ENCODE measurements at regions not wholly inside any gene's neighbourhood (a gene's known extent, or its start where the extent isn't known, plus 50 kb on each side); places are given as distances from the start of the nearest gene placed in this dataset.

DNA sequence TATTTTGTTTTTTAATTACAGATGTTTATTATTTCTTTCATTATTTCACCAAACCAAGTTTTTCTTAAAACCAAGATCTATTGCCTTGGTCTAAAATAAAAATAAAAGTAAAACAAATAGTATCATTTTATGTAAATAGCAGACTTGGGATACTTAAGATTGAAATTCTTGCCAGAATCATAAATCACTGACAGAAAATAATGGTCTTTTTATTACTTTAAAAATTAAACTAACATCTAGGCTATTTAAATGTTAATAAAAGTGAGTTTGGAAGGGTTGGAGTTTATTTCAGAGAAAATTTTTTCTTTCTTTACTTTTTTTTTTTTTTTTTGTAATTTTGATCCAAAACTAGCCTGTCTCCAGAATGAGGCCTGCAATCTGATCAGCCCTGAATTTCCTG lies 568.0 kb upstream of the IGFBP3 start (continued):
- TF ChIP-seq, protein P1, sequence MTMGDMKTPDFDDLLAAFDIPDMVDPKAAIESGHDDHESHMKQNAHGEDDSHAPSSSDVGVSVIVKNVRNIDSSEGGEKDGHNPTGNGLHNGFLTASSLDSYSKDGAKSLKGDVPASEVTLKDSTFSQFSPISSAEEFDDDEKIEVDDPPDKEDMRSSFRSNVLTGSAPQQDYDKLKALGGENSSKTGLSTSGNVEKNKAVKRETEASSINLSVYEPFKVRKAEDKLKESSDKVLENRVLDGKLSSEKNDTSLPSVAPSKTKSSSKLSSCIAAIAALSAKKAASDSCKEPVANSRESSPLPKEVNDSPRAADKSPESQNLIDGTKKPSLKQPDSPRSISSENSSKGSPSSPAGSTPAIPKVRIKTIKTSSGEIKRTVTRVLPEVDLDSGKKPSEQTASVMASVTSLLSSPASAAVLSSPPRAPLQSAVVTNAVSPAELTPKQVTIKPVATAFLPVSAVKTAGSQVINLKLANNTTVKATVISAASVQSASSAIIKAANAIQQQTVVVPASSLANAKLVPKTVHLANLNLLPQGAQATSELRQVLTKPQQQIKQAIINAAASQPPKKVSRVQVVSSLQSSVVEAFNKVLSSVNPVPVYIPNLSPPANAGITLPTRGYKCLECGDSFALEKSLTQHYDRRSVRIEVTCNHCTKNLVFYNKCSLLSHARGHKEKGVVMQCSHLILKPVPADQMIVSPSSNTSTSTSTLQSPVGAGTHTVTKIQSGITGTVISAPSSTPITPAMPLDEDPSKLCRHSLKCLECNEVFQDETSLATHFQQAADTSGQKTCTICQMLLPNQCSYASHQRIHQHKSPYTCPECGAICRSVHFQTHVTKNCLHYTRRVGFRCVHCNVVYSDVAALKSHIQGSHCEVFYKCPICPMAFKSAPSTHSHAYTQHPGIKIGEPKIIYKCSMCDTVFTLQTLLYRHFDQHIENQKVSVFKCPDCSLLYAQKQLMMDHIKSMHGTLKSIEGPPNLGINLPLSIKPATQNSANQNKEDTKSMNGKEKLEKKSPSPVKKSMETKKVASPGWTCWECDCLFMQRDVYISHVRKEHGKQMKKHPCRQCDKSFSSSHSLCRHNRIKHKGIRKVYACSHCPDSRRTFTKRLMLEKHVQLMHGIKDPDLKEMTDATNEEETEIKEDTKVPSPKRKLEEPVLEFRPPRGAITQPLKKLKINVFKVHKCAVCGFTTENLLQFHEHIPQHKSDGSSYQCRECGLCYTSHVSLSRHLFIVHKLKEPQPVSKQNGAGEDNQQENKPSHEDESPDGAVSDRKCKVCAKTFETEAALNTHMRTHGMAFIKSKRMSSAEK (CRISPR knock-in tag; IDR thresholded peaks at IDR 0.05; ENCODE audit: borderline replicate concordance) = no peak
- TF ChIP-seq JUN (CRISPR knock-in tag; IDR thresholded peaks at IDR 0.05) (no peak), ZNF416 (CRISPR knock-in tag; IDR thresholded peaks at IDR 0.05) (no peak), TEAD4 (CRISPR knock-in tag; IDR thresholded peaks at IDR 0.05) (no peak)
- TF ChIP-seq, protein P2, sequence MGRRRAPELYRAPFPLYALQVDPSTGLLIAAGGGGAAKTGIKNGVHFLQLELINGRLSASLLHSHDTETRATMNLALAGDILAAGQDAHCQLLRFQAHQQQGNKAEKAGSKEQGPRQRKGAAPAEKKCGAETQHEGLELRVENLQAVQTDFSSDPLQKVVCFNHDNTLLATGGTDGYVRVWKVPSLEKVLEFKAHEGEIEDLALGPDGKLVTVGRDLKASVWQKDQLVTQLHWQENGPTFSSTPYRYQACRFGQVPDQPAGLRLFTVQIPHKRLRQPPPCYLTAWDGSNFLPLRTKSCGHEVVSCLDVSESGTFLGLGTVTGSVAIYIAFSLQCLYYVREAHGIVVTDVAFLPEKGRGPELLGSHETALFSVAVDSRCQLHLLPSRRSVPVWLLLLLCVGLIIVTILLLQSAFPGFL (CRISPR knock-in tag; IDR thresholded peaks at IDR 0.05; ENCODE audit: borderline replicate concordance) = no peak

DNA sequence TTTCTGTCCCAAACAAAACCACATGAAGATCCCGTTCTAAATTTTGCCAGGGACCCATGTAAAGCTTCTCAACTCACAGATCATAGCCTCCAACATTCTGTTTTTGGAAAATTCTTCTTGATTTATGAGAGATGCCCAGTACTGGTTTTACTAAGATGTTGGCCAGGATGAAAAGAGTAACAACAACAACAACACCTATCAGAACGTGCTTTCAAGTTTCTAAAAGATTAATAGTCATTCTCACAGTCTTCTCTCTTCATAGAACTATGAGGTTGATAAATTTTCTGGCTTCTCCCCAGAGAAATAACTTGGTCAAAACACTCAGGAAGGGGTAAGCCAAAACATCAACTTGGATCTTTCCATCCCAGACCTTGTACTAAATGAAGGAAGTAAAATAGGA lies 567.5 kb upstream of the IGFBP3 start:
- TF ChIP-seq MXD4 (CRISPR knock-in tag; IDR thresholded peaks at IDR 0.05; ENCODE audit: borderline replicate concordance) = no peak
- TF ChIP-seq OVOL2 (CRISPR knock-in tag; IDR thresholded peaks at IDR 0.05; ENCODE audit: borderline replicate concordance) = no peak
- TF ChIP-seq, protein P3, sequence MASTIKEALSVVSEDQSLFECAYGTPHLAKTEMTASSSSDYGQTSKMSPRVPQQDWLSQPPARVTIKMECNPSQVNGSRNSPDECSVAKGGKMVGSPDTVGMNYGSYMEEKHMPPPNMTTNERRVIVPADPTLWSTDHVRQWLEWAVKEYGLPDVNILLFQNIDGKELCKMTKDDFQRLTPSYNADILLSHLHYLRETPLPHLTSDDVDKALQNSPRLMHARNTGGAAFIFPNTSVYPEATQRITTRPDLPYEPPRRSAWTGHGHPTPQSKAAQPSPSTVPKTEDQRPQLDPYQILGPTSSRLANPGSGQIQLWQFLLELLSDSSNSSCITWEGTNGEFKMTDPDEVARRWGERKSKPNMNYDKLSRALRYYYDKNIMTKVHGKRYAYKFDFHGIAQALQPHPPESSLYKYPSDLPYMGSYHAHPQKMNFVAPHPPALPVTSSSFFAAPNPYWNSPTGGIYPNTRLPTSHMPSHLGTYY (CRISPR knock-in tag; IDR thresholded peaks at IDR 0.05) = no peak
- TF ChIP-seq ZNF232 (CRISPR knock-in tag; IDR thresholded peaks at IDR 0.05) = no peak
- Mint-ChIP-seq H3K27ac (no peak overlapping the region), H3K36me3 (no peaks in the 10 kb centered on the region), H3K4me1 (no peaks in the 10 kb centered on the region), H3K27me3 (ENCODE audit: low read depth) (no peaks in the 10 kb centered on the region), H3K4me3 (no peak overlapping the region), H3K9me3 (peaks cover 4% of the 10 kb centered on the region; the same call in 1 of the 2 replicates)
- DNase-seq (ENCODE audit: low spot score) (no peak), ATAC-seq (no peak)
- POLR2A ChIA-PET = interaction anchor here (0.7 kb wide), 1 partner anchor 51 kb away, joined by 4 read pairs; no protein-coding TSS in a partner anchor
- CTCF ChIA-PET = no interaction called here

DNA sequence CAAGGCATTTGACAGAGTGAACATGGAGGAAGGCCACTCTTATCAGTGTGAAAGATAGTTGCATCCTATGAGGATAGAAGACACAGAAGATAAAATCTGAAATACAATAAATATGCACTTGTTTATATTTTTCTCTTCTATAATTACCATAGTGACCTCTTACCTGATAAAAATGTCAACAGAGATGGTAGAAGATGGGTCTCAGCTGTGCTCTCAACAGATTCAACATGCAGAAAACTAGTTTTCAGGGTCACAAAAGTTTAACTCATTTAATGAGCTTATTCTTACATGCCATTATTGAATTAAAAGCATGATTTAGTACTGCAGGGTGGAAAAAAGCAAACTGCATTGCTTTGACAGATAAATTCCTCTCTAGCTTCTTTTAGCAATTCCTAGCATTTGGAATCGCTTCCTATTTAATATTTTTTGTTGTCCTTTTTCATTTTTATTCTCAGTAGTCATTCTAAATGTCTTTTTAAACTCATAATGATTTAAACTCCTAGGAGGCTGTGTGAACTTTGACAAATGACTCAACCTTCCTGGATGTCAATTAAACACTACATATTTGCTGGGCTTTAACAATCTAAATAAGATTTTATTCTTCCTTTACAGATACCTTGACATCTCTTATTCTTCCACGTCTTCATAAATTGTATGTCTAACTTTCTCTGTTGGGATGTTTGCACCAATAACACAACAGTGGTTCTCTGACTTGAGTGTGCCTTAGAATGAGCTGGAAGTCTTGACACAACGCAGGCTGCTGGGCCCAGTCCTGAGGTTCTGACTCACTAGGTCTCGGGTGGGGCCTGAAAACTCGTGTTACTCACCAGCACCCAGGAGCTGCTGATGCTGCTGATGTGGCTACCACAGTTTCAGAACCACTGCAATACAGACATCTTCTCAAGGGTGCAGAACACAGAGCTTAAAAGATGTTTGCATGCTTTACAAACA lies 565.5 kb upstream of the IGFBP3 start:
- ATAC-seq = no peak
- ChIA-PET CTCF (no interaction called here), POLR2A (no interaction called here)
- DNase-seq (ENCODE audit: low spot score) = no peak
- H3K4me3 Mint-ChIP-seq = no peak overlapping the region
- no peaks in the 10 kb centered on the region for H3K36me3 Mint-ChIP-seq
- no peaks in the 10 kb centered on the region for H3K4me1 Mint-ChIP-seq
- no peak for TF ChIP-seq CREB1 (CRISPR knock-in tag; IDR thresholded peaks at IDR 0.05)
- TF ChIP-seq ZBTB21 (CRISPR knock-in tag; IDR thresholded peaks at IDR 0.05; ENCODE audit: borderline replicate concordance) = no peak
- H3K9me3 Mint-ChIP-seq = peaks cover 7% of the 10 kb centered on the region
- H3K27ac Mint-ChIP-seq = no peak overlapping the region
- H3K27me3 Mint-ChIP-seq (ENCODE audit: low read depth) = no peaks in the 10 kb centered on the region

DNA sequence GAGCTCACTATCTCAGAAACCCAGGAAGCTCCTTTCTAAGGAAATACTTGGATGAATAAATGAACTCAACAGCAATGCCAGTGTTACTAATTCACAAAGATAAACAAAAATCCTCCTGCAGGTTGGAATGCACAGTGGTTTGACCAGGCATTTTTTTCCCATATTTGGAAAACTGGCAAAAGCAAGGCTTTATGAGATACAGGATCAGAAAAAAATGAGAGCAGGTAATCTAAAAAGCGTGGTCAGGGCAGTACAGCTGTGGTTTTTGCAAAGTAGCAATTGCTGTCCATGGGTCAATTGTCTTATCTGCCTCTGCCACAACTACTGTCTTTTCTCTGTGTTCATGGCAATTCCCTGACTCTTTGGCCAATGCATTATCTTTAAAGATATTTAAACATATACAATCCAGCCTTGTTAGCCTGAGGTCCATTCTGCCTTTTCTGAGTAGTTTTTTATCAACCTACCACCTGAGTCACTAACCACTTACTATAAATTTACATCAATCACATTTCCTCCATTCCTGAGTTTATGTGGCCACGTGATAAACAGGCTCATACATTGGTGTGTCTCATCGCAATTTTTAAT lies 564.5 kb upstream of the IGFBP3 start:
- no peak for ATAC-seq
- CTCF ChIA-PET = no interaction called here

More for the DNA sequence above, 564.5 kb upstream of the IGFBP3 start:
- POLR2A ChIA-PET = no interaction called here
- H3K4me1 Mint-ChIP-seq = no peaks in the 10 kb centered on the region
- H3K27me3 Mint-ChIP-seq (ENCODE audit: low read depth) = no peaks in the 10 kb centered on the region
- H3K27ac Mint-ChIP-seq = no peak overlapping the region
- no peak overlapping the region for H3K4me3 Mint-ChIP-seq
- peaks cover 7% of the 10 kb centered on the region for H3K9me3 Mint-ChIP-seq
- no peaks in the 10 kb centered on the region for H3K36me3 Mint-ChIP-seq
- TF ChIP-seq JAZF1 (CRISPR knock-in tag; IDR thresholded peaks at IDR 0.05) = no peak
- TF ChIP-seq NR2C2 (CRISPR knock-in tag; IDR thresholded peaks at IDR 0.05) = no peak
- TF ChIP-seq, protein P2 (CRISPR knock-in tag; IDR thresholded peaks at IDR 0.05; ENCODE audit: borderline replicate concordance) = no peak
- TF ChIP-seq FOXJ3 (CRISPR knock-in tag; IDR thresholded peaks at IDR 0.05; ENCODE audit: borderline replicate concordance) = no peak
- no peak for TF ChIP-seq NR3C1 (CRISPR knock-in tag; conservative IDR thresholded peaks at IDR 0.05; ENCODE audit: low read depth)
- TF ChIP-seq SP1 (CRISPR knock-in tag; conservative IDR thresholded peaks at IDR 0.05) = no peak
- DNase-seq (ENCODE audit: low spot score) = no peak
